ENCODE measurements at regions not wholly inside any gene's neighbourhood (a gene's known extent, or its start where the extent isn't known, plus 50 kb on each side); places are given as distances from the start of the nearest gene placed in this dataset.

GRCh38 chr3:124084022-124084881 is 92.3 kb upstream of the ROPN1 start:
- no peak for TF ChIP-seq CTCF (IDR thresholded peaks at IDR 0.05; ENCODE audit: insufficient read depth, low read length, poor library complexity, severe bottlenecking)
- Histone ChIP-seq H3K36me3 (ENCODE audit: control insufficient read depth, insufficient read depth, low read length) (no peaks in the 10 kb centered on the region), H3K27me3 (ENCODE audit: control insufficient read depth, insufficient read depth, low read length) (no peaks in the 10 kb centered on the region), H3K4me3 (ENCODE audit: low read depth, low read length) (no peak overlapping the region)
- no peak for DNase-seq (ENCODE audit: low read depth)

- no peak overlapping the region for H3K4me3 ChIP-seq (ENCODE audit: low read depth, low read length)
- no peak for TF ChIP-seq CTCF (IDR thresholded peaks at IDR 0.05; ENCODE audit: insufficient read depth, low read length, poor library complexity, severe bottlenecking)
- no peaks in the 10 kb centered on the region for H3K27me3 ChIP-seq (ENCODE audit: control insufficient read depth, insufficient read depth, low read length)
- no peaks in the 10 kb centered on the region for H3K36me3 ChIP-seq (ENCODE audit: control insufficient read depth, insufficient read depth, low read length)
- DNase-seq (ENCODE audit: low read depth): no peak
These were observed 96.9 kb upstream of the ROPN1 start for GRCh38 chr3:124088801-124089200.

- DNase-seq (ENCODE audit: low read depth): no peak
- H3K4me3 ChIP-seq (ENCODE audit: low read depth, low read length): no peak overlapping the region
- H3K27me3 ChIP-seq (ENCODE audit: control insufficient read depth, insufficient read depth, low read length): no peaks in the 10 kb centered on the region
- no peak for TF ChIP-seq CTCF (IDR thresholded peaks at IDR 0.05; ENCODE audit: insufficient read depth, low read length, poor library complexity, severe bottlenecking)
- H3K36me3 ChIP-seq (ENCODE audit: control insufficient read depth, insufficient read depth, low read length): no peaks in the 10 kb centered on the region
These were observed 97.3 kb upstream of the ROPN1 start for GRCh38 chr3:124089214-124089613.

GRCh38 chr3:124091716-124092115 is 99.8 kb upstream of the ROPN1 start:
- Histone ChIP-seq H3K27me3 (ENCODE audit: control insufficient read depth, insufficient read depth, low read length) (no peaks in the 10 kb centered on the region), H3K36me3 (ENCODE audit: control insufficient read depth, insufficient read depth, low read length) (no peaks in the 10 kb centered on the region), H3K4me3 (ENCODE audit: low read depth, low read length) (no peak overlapping the region)
- no peak for DNase-seq (ENCODE audit: low read depth)
- no peak for TF ChIP-seq CTCF (IDR thresholded peaks at IDR 0.05; ENCODE audit: insufficient read depth, low read length, poor library complexity, severe bottlenecking)

- Histone ChIP-seq H3K4me3 (ENCODE audit: low read depth, low read length) (no peak overlapping the region), H3K27me3 (ENCODE audit: control insufficient read depth, insufficient read depth, low read length) (no peaks in the 10 kb centered on the region), H3K36me3 (ENCODE audit: control insufficient read depth, insufficient read depth, low read length) (no peaks in the 10 kb centered on the region)
- TF ChIP-seq CTCF (IDR thresholded peaks at IDR 0.05; ENCODE audit: insufficient read depth, low read length, poor library complexity, severe bottlenecking): no peak
- DNase-seq (ENCODE audit: low read depth): no peak
These were observed 100.9 kb upstream of the ROPN1 start for GRCh38 chr3:124092811-124093210.

GRCh38 chr3:124094496-124094895 is 102.6 kb upstream of the ROPN1 start:
- Histone ChIP-seq H3K4me3 (ENCODE audit: low read depth, low read length) (no peak overlapping the region), H3K36me3 (ENCODE audit: control insufficient read depth, insufficient read depth, low read length) (no peaks in the 10 kb centered on the region), H3K27me3 (ENCODE audit: control insufficient read depth, insufficient read depth, low read length) (no peaks in the 10 kb centered on the region)
- DNase-seq (ENCODE audit: low read depth): no peak
- no peak for TF ChIP-seq CTCF (IDR thresholded peaks at IDR 0.05; ENCODE audit: insufficient read depth, low read length, poor library complexity, severe bottlenecking)
